Tibial nerve (tissue), 4 donors: ENCODE measurements at regions not wholly inside any gene's neighbourhood (a gene's known extent, or its start where the extent isn't known, plus 50 kb on each side); places are given as distances from the start of the nearest gene placed in this dataset.
"Not testable (repeated sequence)": the region's sequence is repeated elsewhere in the genome, so short reads cannot be mapped to it uniquely, and the experiment has no call there.

Source experiments
- DNase-seq, 2 donors: peaks; one replicate each; pipeline ENCODE4 v3.0.0-alpha.2; 2019; ENCODE audit warnings: low spot score in 2 of 2
- H3K27ac ChIP-seq, 4 donors: fragments of 200-600 bp; sonication (generic) in 3 of 4; one replicate each; pipeline ENCODE4 v1.5.1; 2017 to 2019; ENCODE audit warnings: mild to moderate bottlenecking in 1 of 4
- H3K27me3 ChIP-seq, 2 donors: fragments of 200-600 bp; sonication (generic) in 1 of 2; one replicate each; pipeline versions ENCODE4 v1.5.1 to v1.6.0; 2017 to 2019
- H3K36me3 ChIP-seq, 3 donors: fragments of 200-600 bp; sonication (generic); one replicate each; pipeline ENCODE4 v1.5.1; 2018 to 2019
- H3K4me1 ChIP-seq, 4 donors: fragments of 200-600 bp; sonication (generic) in 3 of 4; one replicate each; pipeline ENCODE4 v1.5.1; 2017 to 2019
- H3K4me3 ChIP-seq, 4 donors: fragments of 200-600 bp; sonication (generic) in 3 of 4; one replicate each; pipeline ENCODE4 v1.5.1; 2017 to 2019; ENCODE audit warnings: mild to moderate bottlenecking in 1 of 4, moderate library complexity in 1 of 4
- H3K9me3 ChIP-seq, 4 donors: fragments of 200-600 bp; sonication (generic) in 3 of 4; one replicate each; pipeline ENCODE4 v1.5.1; 2017 to 2019
- EP300 ChIP-seq, 2 donors: sonication (generic); formaldehyde crosslinking; IDR thresholded peaks; one replicate each; pipeline ENCODE4 v1.6.1; 2017; ENCODE audit warnings: antibody characterized with exemption in 2 of 2, mild to moderate bottlenecking in 1 of 2
- POLR2A ChIP-seq, 2 donors: fragments of 450-650 bp; IDR thresholded peaks; one replicate each; pipeline ENCODE4 v1.6.1; 2017; ENCODE audit warnings: antibody characterized with exemption in 2 of 2, mild to moderate bottlenecking in 2 of 2, moderate library complexity in 2 of 2
- WGBS, 2 donors: methylation state at CpG; one replicate each; pipeline ENCODE4 v1.1.5; 2018; 5-methylcytosine and 5-hydroxymethylcytosine counted together
- TF ChIP-seq, protein P1 (sequence below), 5 experiments: fragments of 200-600 bp in 3 of 5; fragments of 450-650 bp in 2 of 5; sonication (generic) in 3 of 5; IDR thresholded peaks; one replicate each; pipeline ENCODE4 v1.5.1; 2016 to 2019; ENCODE audit warnings: antibody characterized with exemption in 5 of 5, mild to moderate bottlenecking in 3 of 5, moderate library complexity in 2 of 5

DNA sequence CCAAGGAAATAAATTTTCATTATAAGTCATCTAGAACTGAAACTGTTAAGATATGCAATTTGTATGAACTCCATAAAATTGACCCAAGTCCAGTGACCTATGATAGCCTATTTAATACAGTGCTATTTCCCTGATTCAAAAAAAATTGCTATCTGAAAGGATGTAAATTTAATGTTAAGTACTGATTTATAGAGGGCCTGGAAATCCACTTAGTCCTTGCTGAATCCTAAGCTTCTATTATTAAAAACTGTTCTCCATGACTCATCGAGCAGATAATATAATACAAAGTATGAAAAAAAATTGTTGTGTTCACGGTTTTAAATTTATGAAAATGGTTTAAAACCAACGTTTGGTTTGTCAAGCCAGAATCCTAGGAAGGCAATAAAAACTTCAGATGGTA, 704.8 kb upstream of the AADAT start:
- Histone ChIP-seq H3K27ac (no peak overlapping the region), H3K36me3 (no peaks in the 10 kb centered on the region), H3K27me3 (no peaks in the 10 kb centered on the region), H3K9me3 (no peaks in the 10 kb centered on the region), H3K4me3 (no peak overlapping the region), H3K4me1 (no peaks in the 10 kb centered on the region)
- 63% methylated on average over 3 of the region's 3 CpGs for WGBS, 2 donors
- TF ChIP-seq, protein P1, sequence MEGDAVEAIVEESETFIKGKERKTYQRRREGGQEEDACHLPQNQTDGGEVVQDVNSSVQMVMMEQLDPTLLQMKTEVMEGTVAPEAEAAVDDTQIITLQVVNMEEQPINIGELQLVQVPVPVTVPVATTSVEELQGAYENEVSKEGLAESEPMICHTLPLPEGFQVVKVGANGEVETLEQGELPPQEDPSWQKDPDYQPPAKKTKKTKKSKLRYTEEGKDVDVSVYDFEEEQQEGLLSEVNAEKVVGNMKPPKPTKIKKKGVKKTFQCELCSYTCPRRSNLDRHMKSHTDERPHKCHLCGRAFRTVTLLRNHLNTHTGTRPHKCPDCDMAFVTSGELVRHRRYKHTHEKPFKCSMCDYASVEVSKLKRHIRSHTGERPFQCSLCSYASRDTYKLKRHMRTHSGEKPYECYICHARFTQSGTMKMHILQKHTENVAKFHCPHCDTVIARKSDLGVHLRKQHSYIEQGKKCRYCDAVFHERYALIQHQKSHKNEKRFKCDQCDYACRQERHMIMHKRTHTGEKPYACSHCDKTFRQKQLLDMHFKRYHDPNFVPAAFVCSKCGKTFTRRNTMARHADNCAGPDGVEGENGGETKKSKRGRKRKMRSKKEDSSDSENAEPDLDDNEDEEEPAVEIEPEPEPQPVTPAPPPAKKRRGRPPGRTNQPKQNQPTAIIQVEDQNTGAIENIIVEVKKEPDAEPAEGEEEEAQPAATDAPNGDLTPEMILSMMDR (IDR thresholded peaks at IDR 0.05): no peak
- TF ChIP-seq POLR2A (IDR thresholded peaks at IDR 0.05) (no peak), EP300 (IDR thresholded peaks at IDR 0.05) (no peak)
- DNase-seq: no peak

DNA sequence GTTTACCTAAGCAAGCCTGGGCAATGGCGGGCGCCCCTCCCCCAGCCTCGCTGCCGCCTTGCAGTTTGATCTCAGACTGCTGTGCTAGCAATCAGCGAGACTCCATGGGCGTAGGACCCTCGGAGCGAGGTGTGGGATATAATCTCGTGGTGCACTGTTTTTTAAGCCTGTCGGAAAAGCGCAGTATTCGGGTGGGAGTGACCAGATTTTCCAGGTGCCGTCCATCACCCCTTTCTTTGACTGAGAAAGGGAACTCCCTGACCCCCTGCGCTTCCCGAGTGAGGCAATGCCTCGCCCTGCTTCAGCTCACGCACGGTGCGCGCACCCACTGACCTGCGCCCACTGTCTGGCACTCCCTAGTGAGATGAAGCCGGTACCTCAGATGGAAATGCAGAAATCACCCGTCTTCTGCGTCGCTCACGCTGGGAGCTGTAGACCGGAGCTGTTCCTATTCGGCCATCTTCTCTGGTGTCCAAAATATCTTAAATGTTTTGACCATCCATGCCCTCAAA, 698.8 kb upstream of the AADAT start:
- H3K9me3 ChIP-seq, DNase-seq, H3K4me3 ChIP-seq, H3K36me3 ChIP-seq, H3K27ac ChIP-seq, H3K4me1 ChIP-seq, H3K27me3 ChIP-seq: not testable (repeated sequence)
- 90 to 96% methylated on average over 24 to 28 of the region's 28 CpGs for WGBS, 2 donors

DNA sequence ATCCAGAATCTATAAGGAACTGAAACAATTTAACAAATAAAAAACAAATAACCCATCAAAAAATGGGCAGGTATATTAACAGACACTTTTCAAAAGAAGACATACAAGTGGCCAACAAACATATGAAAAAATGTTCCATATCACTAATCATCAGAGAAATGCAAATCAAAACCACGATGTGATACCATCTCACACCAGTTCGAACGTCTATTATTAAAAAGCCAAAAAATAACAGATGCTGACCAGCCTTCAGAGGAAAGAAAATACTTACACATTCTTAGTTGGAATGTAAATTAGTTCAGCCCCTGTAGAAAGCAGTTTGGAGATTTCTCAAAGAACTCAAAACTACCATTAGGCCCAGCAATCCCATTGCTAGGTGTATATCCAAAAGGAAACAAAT, 687.9 kb upstream of the AADAT start:
- no peak overlapping the region for H3K27ac ChIP-seq
- H3K4me1 ChIP-seq: no peaks in the 10 kb centered on the region
- H3K36me3 ChIP-seq: no peaks in the 10 kb centered on the region
- H3K27me3 ChIP-seq: no peaks in the 10 kb centered on the region
- TF ChIP-seq POLR2A (IDR thresholded peaks at IDR 0.05) (no peak), EP300 (IDR thresholded peaks at IDR 0.05) (no peak)
- TF ChIP-seq, protein P1 (IDR thresholded peaks at IDR 0.05): no peak
- peaks cover 0 to 4% (median 0%) of the 10 kb centered on the region in 4 donors for H3K9me3 ChIP-seq
- DNase-seq: no peak
- no peak overlapping the region for H3K4me3 ChIP-seq
- WGBS, 2 donors: 76 to 84% methylated on average over 3 of the region's 3 CpGs

DNA sequence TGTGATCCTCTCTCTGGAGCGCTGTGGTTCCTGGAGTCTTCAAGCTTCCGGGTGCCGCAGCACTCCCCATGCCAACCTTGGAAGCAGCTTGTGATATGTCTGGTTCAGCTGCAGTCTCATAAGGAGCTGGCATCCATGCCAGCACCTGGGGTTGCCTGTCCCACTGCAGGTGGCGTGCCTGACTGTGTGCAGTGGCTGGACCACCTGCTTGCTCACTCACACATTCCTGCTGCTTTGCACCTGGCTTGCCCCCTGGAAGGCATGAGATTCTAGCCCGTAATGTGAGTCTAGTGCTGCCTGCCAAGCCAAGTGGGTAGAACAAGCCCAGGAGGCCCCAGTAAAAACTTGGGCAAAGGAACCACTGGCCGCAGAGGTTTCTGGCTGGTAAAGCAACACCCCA, 687.2 kb upstream of the AADAT start:
- DNase-seq: no peak
- Histone ChIP-seq H3K4me3 (no peak overlapping the region), H3K4me1 (no peaks in the 10 kb centered on the region), H3K27ac (no peak overlapping the region), H3K27me3 (no peaks in the 10 kb centered on the region), H3K9me3 (peaks cover 0 to 4% (median 0%) of the 10 kb centered on the region in 4 donors), H3K36me3 (no peaks in the 10 kb centered on the region)
- TF ChIP-seq EP300 (IDR thresholded peaks at IDR 0.05): no peak
- TF ChIP-seq, protein P1 (IDR thresholded peaks at IDR 0.05): no peak
- no peak for TF ChIP-seq POLR2A (IDR thresholded peaks at IDR 0.05)
- WGBS, 2 donors: 87 to 89% methylated on average over 5 to 6 of the region's 6 CpGs

DNA sequence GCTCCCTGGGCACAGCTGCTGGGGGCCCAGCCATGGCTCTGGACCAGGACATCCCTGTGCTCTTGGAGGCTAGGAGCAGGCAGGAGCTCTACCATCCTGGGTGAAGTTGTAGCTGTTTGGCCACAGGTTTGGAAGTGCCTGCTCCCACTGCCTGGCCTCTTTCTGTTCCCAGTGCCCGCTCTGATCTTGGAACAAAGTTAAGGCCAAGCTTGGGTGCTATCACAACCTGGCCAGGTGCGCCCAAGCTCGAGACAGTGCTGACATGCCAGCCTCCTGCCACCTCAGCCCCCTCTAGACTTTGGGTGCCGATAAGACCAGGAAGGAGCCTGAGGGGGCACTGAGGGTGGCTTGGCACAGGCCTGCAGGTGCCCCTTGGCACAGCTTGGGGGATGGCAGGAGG, 686.1 kb upstream of the AADAT start:
- Histone ChIP-seq H3K36me3 (no peaks in the 10 kb centered on the region), H3K9me3 (peaks cover 0 to 4% (median 0%) of the 10 kb centered on the region in 4 donors), H3K4me3 (no peak overlapping the region), H3K4me1 (no peaks in the 10 kb centered on the region), H3K27me3 (no peaks in the 10 kb centered on the region), H3K27ac (no peak overlapping the region)
- TF ChIP-seq POLR2A (IDR thresholded peaks at IDR 0.05): no peak
- TF ChIP-seq EP300 (IDR thresholded peaks at IDR 0.05): no peak
- TF ChIP-seq, protein P1 (IDR thresholded peaks at IDR 0.05): no peak
- WGBS, 2 donors: 93% methylated on average over 3 to 4 of the region's 4 CpGs
- DNase-seq: no peak

DNA sequence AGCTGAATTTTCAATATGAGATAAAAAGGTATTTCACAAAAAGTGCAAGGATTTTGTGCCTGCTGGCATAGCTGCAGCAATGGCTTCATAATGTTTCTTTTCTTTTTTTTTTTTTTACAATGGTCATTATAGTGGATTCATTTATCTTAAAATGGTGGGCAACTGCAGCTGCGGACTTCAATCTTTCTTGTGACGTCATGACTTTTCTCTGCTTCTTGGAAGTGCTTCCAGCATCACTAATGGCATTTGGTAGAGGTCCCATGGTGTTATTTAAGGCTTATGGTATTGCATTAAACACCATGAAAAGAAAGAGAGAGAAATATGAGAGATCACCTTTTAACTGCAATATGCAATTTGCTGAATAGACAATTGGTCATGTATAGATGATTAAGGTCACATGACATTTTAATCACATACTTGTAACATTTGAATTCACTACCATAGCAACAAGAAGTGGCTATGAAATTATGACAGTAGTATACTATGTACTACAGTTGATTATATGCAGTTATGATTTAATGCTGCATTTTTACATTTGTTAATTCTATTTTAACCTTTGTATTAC, 684.0 kb upstream of the AADAT start:
- DNase-seq: no peak
- no peaks in the 10 kb centered on the region for H3K27me3 ChIP-seq
- TF ChIP-seq, protein P1 (IDR thresholded peaks at IDR 0.05): no peak
- no peak for TF ChIP-seq POLR2A (IDR thresholded peaks at IDR 0.05)
- no peak for TF ChIP-seq EP300 (IDR thresholded peaks at IDR 0.05)
- no peak overlapping the region for H3K27ac ChIP-seq
- H3K4me3 ChIP-seq: no peak overlapping the region
- H3K4me1 ChIP-seq: no peaks in the 10 kb centered on the region
- WGBS, 2 donors: 76 to 78% methylated on average over 2 of the region's 2 CpGs
- H3K36me3 ChIP-seq: no peaks in the 10 kb centered on the region
- H3K9me3 ChIP-seq: peaks cover 0 to 4% (median 0%) of the 10 kb centered on the region in 4 donors
